ENCODE measurements at regions not wholly inside any gene's neighbourhood (a gene's known extent, or its start where the extent isn't known, plus 50 kb on each side); places are given as distances from the start of the nearest gene placed in this dataset.

GRCh38 chr2:156817430-156817829 is 381.3 kb downstream of the GPD2 start:
- no peak for TF ChIP-seq CTCF (IDR thresholded peaks at IDR 0.05)
- no peak for TF ChIP-seq EZH2 (IDR thresholded peaks at IDR 0.05; ENCODE audit: borderline replicate concordance, insufficient read depth, low read depth, low read length, poor library complexity, severe bottlenecking)

Measured in B cell (primary cell).